ENCODE measurements at regions not wholly inside any gene's neighbourhood (a gene's known extent, or its start where the extent isn't known, plus 50 kb on each side); places are given as distances from the start of the nearest gene placed in this dataset.

DNA sequence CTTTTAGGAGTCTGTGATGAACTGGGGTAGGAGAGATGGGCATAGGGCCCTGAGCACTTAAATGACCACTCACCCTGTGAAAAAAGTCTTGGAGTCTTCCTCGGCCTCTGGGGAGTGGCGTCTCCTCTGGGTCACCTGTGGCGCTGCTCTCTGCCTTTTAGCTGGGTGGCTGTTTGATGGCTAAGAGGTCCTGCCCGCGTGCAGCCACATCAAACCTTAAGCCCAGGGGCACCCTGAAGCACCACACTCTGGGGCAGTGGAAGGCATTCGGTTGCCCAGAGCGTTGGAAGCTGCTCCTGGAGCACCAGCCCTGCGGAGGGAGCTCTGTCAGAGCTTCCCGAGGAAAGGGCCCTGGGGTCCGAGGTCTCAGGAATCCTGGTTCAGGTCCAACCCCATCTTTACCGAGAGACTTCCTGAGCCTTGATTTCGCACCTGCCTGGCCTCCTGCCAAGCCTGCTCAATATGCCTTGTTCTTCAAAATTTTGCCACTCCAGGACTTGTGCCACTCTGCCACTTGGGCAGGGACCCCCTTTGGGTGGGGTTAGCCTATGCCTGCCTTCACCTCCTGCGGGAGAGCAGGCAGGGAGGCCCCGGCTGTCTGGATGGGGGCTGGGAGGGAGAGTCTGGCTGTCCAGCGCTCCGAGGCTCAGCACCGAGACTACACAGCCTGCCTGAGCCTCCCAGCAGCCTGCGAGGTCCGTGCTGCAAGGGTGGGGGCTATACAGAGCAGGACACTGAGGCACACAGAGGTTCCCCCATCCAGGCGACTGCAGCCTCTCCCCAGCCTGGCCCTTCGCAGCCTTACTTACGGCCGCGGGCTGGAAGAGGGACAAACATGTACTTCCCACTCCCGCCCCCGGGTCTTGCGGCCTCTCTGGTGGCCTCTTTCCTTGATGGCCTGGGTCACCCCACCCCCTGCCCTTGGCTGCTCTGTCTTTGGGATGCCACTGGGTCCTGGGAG lies 63.4 kb upstream of the RNU6ATAC start:
- TF ChIP-seq CEBPB (tag; IDR thresholded peaks at IDR 0.05) (no peak), TFAM (CRISPR knock-in tag; conservative IDR thresholded peaks at IDR 0.05) (no peak), HMGXB4 (CRISPR knock-in tag; IDR thresholded peaks at IDR 0.05) (no peak)
- TF ChIP-seq, protein P1, sequence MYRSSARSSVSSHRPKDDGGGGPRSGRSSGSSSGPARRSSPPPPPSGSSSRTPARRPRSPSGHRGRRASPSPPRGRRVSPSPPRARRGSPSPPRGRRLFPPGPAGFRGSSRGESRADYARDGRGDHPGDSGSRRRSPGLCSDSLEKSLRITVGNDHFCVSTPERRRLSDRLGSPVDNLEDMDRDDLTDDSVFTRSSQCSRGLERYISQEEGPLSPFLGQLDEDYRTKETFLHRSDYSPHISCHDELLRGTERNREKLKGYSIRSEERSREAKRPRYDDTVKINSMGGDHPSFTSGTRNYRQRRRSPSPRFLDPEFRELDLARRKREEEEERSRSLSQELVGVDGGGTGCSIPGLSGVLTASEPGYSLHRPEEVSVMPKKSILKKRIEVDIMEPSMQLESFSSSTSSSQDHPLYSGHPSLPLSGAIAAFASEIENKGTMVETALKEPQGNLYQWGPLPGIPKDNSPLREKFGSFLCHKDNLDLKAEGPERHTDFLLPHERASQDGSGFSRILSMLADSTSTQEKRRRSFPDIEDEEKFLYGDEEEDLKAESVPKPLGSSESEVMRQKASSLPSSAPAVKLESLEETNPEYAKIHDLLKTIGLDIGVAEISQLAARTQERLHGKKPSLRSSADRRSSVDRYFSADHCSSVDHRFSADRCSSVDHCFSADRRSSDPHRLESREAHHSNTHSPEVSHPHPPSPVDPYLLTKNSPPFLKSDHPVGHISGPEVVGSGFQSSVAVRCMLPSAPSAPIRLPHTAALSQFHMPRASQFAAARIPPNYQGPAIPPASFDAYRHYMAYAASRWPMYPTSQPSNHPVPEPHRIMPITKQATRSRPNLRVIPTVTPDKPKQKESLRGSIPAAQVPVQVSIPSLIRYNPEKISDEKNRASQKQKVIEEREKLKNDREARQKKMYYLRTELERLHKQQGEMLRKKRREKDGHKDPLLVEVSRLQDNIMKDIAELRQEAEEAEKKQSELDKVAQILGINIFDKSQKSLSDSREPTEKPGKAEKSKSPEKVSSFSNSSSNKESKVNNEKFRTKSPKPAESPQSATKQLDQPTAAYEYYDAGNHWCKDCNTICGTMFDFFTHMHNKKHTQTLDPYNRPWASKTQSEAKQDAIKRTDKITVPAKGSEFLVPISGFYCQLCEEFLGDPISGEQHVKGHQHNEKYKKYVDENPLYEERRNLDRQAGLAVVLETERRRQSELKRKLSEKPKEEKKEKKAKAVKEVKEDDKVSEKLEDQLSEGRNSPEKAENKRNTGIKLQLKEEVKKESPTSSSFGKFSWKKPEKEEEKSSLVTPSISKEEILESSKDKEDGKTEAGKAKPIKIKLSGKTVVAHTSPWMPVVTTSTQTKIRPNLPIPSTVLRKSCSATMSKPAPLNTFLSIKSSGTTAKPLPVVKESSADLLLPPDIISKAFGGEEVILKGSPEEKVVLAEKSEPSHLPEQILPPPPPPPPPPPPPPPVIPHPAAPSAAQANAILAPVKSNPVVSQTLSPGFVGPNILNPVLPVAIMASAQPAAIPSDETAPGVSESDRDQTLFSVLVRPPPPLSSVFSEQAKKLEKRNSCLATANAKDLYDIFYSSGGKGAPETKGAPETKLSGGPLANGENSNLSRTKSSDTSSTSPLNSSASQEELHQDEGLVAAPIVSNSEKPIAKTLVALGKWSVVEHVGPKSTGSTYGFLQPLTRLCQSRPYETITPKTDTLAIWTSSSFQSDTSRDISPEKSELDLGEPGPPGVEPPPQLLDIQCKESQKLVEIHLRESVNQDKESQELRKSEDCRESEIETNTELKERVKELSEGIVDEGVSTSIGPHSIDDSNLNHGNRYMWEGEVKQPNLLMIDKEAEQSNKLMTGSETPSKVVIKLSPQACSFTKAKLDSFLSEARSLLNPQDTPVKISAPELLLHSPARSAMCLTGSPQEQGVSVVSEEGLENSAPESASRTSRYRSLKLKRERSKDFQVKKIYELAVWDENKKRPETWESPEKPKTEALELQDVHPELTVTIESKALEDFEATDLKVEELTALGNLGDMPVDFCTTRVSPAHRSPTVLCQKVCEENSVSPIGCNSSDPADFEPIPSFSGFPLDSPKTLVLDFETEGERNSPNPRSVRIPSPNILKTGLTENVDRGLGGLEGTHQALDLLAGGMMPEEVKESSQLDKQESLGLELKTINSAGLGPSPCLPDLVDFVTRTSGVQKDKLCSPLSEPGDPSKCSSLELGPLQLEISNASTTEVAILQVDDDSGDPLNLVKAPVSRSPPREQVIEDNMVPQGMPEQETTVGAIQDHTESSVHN (IDR thresholded peaks at IDR 0.05; ENCODE audit: borderline replicate concordance in 1 of 2, low read depth in 1 of 2): no peak
- TF ChIP-seq, protein P2, sequence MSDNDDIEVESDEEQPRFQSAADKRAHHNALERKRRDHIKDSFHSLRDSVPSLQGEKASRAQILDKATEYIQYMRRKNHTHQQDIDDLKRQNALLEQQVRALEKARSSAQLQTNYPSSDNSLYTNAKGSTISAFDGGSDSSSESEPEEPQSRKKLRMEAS (CRISPR knock-in tag; IDR thresholded peaks at IDR 0.05): no peak
